ENCODE measurements at regions not wholly inside any gene's neighbourhood (a gene's known extent, or its start where the extent isn't known, plus 50 kb on each side); places are given as distances from the start of the nearest gene placed in this dataset.

DNA sequence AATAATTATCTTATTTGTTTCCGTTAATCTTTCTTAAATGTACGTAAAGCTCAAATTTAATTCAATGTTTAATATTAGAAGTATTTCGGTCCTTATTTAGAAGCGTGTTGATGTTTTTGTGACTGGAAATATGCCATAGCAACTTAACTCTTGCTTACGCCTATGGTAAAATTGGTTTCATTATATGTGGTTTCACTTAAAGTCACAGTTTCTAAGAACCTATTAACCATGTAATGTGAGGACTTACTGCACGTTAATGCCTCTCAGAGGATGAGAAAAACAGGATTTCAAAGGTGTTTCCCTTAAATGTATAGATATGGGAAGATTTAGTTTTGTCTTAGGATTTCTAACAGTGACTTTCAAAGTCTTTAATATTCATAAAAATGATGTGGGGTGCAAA is 206.4 kb upstream of the IL15 start:
- TF ChIP-seq ZNF274 (IDR thresholded peaks at IDR 0.05; ENCODE audit: low read depth, low read length) (no peak), YY1 (IDR thresholded peaks at IDR 0.05; ENCODE audit: insufficient read depth, insufficient read length) (no peak), SUZ12 (IDR thresholded peaks at IDR 0.05; ENCODE audit: extremely low read depth, insufficient read depth, insufficient read length) (no peak)

Data from NT2/D1 (cell line).